ENCODE measurements at regions not wholly inside any gene's neighbourhood (a gene's known extent, or its start where the extent isn't known, plus 50 kb on each side); places are given as distances from the start of the nearest gene placed in this dataset.

- TF ChIP-seq POLR2AphosphoS5 (IDR thresholded peaks at IDR 0.05) (no peak), POLR2A (IDR thresholded peaks at IDR 0.05) (no peak)
Observed at GRCh38 chr21:21921410-21922232, 923.4 kb downstream of the NCAM2 start.

All from upper lobe of left lung (tissue), 4 donors.